Kidney (tissue), 13 donors: ENCODE measurements at regions not wholly inside any gene's neighbourhood (a gene's known extent, or its start where the extent isn't known, plus 50 kb on each side); places are given as distances from the start of the nearest gene placed in this dataset.

Source experiments
- DNase-seq, 5 donors: peaks; one replicate each; pipeline ENCODE4 v3.0.0-alpha.2; 2013 to 2020
- FAIRE-seq: peaks from 2 replicates; lab custom pipeline; 2012; peaks lifted over from hg19 to GRCh38; lab: Jason Lieb, UNC
- H3K27ac ChIP-seq, 2 donors: one replicate each; pipeline ENCODE4 v1.7.0; 2013; ENCODE audit warnings: low read depth in 2 of 2, low read length in 2 of 2, inconsistent platforms in 1 of 2
- H3K27me3 ChIP-seq: one replicate; pipeline ENCODE4 v1.7.1; 2013; ENCODE audit warnings: low read length, inconsistent platforms; ENCODE audit not compliant: control insufficient read depth, insufficient read depth
- H3K36me3 ChIP-seq, 3 donors: one replicate each; pipeline versions ENCODE4 v1.7.0 to v1.7.1; 2013; ENCODE audit warnings: low read length in 3 of 3, control low read depth in 1 of 3, inconsistent platforms in 1 of 3; ENCODE audit not compliant: insufficient read depth in 3 of 3, control insufficient read depth in 2 of 3
- H3K4me1 ChIP-seq, 3 donors: one replicate each; pipeline versions ENCODE4 v1.7.0 to v1.7.1; 2013; ENCODE audit warnings: low read length in 3 of 3, inconsistent platforms in 1 of 3, low read depth in 1 of 3; ENCODE audit not compliant: control insufficient read depth in 2 of 3, insufficient read depth in 2 of 3
- H3K4me3 ChIP-seq, 3 donors: one replicate each; pipeline versions ENCODE4 v1.7.0 to v1.8.1; 2013; ENCODE audit warnings: low read length in 3 of 3, control low read depth in 1 of 3, inconsistent platforms in 1 of 3
- H3K9ac ChIP-seq, 3 donors: one replicate each; pipeline versions ENCODE4 v1.7.0 to v1.7.1; 2013; ENCODE audit warnings: low read length in 3 of 3, control low read depth in 1 of 3, inconsistent platforms in 1 of 3
- H3K9me3 ChIP-seq, 3 donors: one replicate each; pipeline versions ENCODE4 v1.7.0 to v1.7.1; 2013; ENCODE audit warnings: low read length in 3 of 3, control low read depth in 1 of 3, inconsistent platforms in 1 of 3; ENCODE audit not compliant: control insufficient read depth in 2 of 3, insufficient read depth in 1 of 3
- CTCF ChIP-seq: IDR thresholded peaks from 3 replicates; pipeline ENCODE4 v1.5.1; 2012; ENCODE audit warnings: mild to moderate bottlenecking, moderate library complexity, borderline replicate concordance; ENCODE audit not compliant: insufficient read depth; ENCODE audit errors: extremely low read depth
- intact Hi-C: fragments of 100-400 bp; cut with DNase I; formaldehyde crosslinking; loops from one replicate; pipeline ENCODE4 v1.11.1; 2022
- donor health status: control.
- donor health status: control.
- donor health status: control.
- donor health status: control.
- donor health status: control.
- donor health status: DM: yes; HTN: yes; CAD: no.
- donor health status: Normal renal cell carcinoma (clear cell type).

GRCh38 chr13:104875038-104875754 lies 1660.3 kb downstream of the EFNB2 start:
- TF ChIP-seq CTCF, result no peak
- H3K9me3 ChIP-seq, result no peaks in the 10 kb centered on the region
- intact Hi-C loops, result no loop called here
- no peak overlapping the region for H3K27ac ChIP-seq
- no peak for FAIRE-seq
- H3K4me1 ChIP-seq, result no peaks in the 10 kb centered on the region
- peak in 4 of 5 donors; percentile 22 to 43 (median 33) for DNase-seq
- no peak overlapping the region for H3K4me3 ChIP-seq
- H3K9ac ChIP-seq, result no peak overlapping the region
- H3K27me3 ChIP-seq, result no peaks in the 10 kb centered on the region
- H3K36me3 ChIP-seq, result no peaks in the 10 kb centered on the region

GRCh38 chr13:104872153-104872552 lies 1663.3 kb downstream of the EFNB2 start:
- FAIRE-seq (no peak), DNase-seq (no peak)
- intact Hi-C loops, result no loop called here
- Histone ChIP-seq H3K9ac (no peak overlapping the region), H3K9me3 (no peaks in the 10 kb centered on the region), H3K4me3 (no peak overlapping the region), H3K36me3 (no peaks in the 10 kb centered on the region), H3K4me1 (no peaks in the 10 kb centered on the region), H3K27me3 (no peaks in the 10 kb centered on the region), H3K27ac (no peak overlapping the region)
- no peak for TF ChIP-seq CTCF

- Histone ChIP-seq H3K36me3 (no peaks in the 10 kb centered on the region), H3K4me3 (no peak overlapping the region), H3K9ac (no peak overlapping the region), H3K27ac (no peak overlapping the region), H3K4me1 (no peaks in the 10 kb centered on the region), H3K27me3 (no peaks in the 10 kb centered on the region), H3K9me3 (no peaks in the 10 kb centered on the region)
- DNase-seq, result no peak
- intact Hi-C loops, result no loop called here
- no peak for TF ChIP-seq CTCF
- FAIRE-seq, result no peak
Observed at GRCh38 chr13:104871456-104871855, 1664.0 kb downstream of the EFNB2 start.

- Histone ChIP-seq H3K4me3 (no peak overlapping the region), H3K27ac (no peak overlapping the region), H3K27me3 (no peaks in the 10 kb centered on the region), H3K9ac (no peak overlapping the region), H3K36me3 (no peaks in the 10 kb centered on the region), H3K9me3 (no peaks in the 10 kb centered on the region), H3K4me1 (no peaks in the 10 kb centered on the region)
- TF ChIP-seq CTCF, result no peak
- no peak for FAIRE-seq
- intact Hi-C loops, result no loop called here
- no peak for DNase-seq
Observed at GRCh38 chr13:104869501-104869900, 1666.0 kb downstream of the EFNB2 start.
